HEK293 (cell line): ENCODE measurements at regions not wholly inside any gene's neighbourhood (a gene's known extent, or its start where the extent isn't known, plus 50 kb on each side); places are given as distances from the start of the nearest gene placed in this dataset.
"Not testable (repeated sequence)": the region's sequence is repeated elsewhere in the genome, so short reads cannot be mapped to it uniquely, and the experiment has no call there.

ENCODE experiments used
- CTCF ChIA-PET: fragments of 350-600 bp; formaldehyde crosslinking; extraction: SDS; loops from one replicate; lab custom pipeline; 2021; ENCODE audit warnings: antibody characterized with exemption; lab: Yijun Ruan, JAX
- POLR2A ChIA-PET: fragments of 300-600 bp; formaldehyde crosslinking; extraction: SDS; loops from one replicate; lab custom pipeline; 2020; ENCODE audit warnings: antibody characterized with exemption, inconsistent platforms; lab: Yijun Ruan, JAX
- H3K27ac ChIP-seq: fragments of 200-500 bp; sonication (Bioruptor generic); 2 replicates; pipeline ENCODE4 v1.5.1; 2014; ENCODE audit warnings: low read depth, low read length, control low read depth, inconsistent platforms; ENCODE audit errors: extremely low read depth
- H3K36me3 ChIP-seq, 2 experiments: fragments of 200-500 bp in 1 of 2; sonication (Bioruptor generic) in 1 of 2; 1 replicate in 1 of 2; 2 replicates in 1 of 2; pipeline ENCODE4 v1.5.1; 2014 to 2017; ENCODE audit warnings: inconsistent platforms in 2 of 2, low read length in 2 of 2; ENCODE audit not compliant: control insufficient read depth in 2 of 2, insufficient read depth in 1 of 2
- H3K4me1 ChIP-seq: fragments of 200-500 bp; sonication (Bioruptor generic); 2 replicates; pipeline ENCODE4 v1.5.1; 2014; ENCODE audit warnings: mild to moderate bottlenecking, low read length, inconsistent platforms; ENCODE audit not compliant: control insufficient read depth, insufficient read depth
- H3K4me3 ChIP-seq: 2 replicates; pipeline ENCODE4 v1.5.1; 2011; ENCODE audit warnings: low read depth, mild to moderate bottlenecking, control low read depth, low read length, moderate library complexity
- H3K9me3 ChIP-seq: fragments of 200-500 bp; sonication (Bioruptor generic); 2 replicates; pipeline ENCODE4 v1.5.1; 2014; ENCODE audit warnings: low read depth, low read length, inconsistent platforms; ENCODE audit not compliant: control insufficient read depth, insufficient read depth
- BCL11A ChIP-seq: fragments of 450-650 bp; formaldehyde crosslinking; IDR thresholded peaks from 2 replicates; pipeline ENCODE4 v1.5.1; 2016; ENCODE audit warnings: low read depth, missing biosample characterization, missing genetic modification characterization
- GFI1B ChIP-seq: fragments of 450-650 bp; formaldehyde crosslinking; IDR thresholded peaks from 2 replicates; pipeline ENCODE4 v1.5.1; 2016; ENCODE audit warnings: missing biosample characterization, missing genetic modification characterization
- HOXD13 ChIP-seq: sonication (generic); formaldehyde crosslinking; IDR thresholded peaks from 2 replicates; pipeline ENCODE4 v1.8.0; 2022; ENCODE audit warnings: missing genetic modification reagents, borderline replicate concordance
- IKZF3 ChIP-seq: fragments of 450-650 bp; IDR thresholded peaks from 2 replicates; pipeline ENCODE4 v1.5.0; 2018; ENCODE audit warnings: missing biosample characterization, mild to moderate bottlenecking, missing genetic modification characterization, moderate library complexity
- SCRT1 ChIP-seq: fragments of 450-650 bp; formaldehyde crosslinking; IDR thresholded peaks from 2 replicates; pipeline ENCODE4 v1.5.1; 2016; ENCODE audit warnings: missing biosample characterization, missing genetic modification characterization, borderline replicate concordance
- SCRT2 ChIP-seq: fragments of 450-650 bp; formaldehyde crosslinking; IDR thresholded peaks from 2 replicates; pipeline ENCODE4 v1.5.1; 2016; ENCODE audit warnings: missing biosample characterization, missing genetic modification characterization
- SETDB1 ChIP-seq: IDR thresholded peaks from one replicate; pipeline ENCODE4 v1.6.1; 2017; ENCODE audit warnings: mild to moderate bottlenecking, low read length, moderate library complexity, mixed read lengths; ENCODE audit not compliant: insufficient read length
- SP2 ChIP-seq: fragments of 450-650 bp; formaldehyde crosslinking; IDR thresholded peaks from 2 replicates; pipeline ENCODE4 v1.5.1; 2016; ENCODE audit warnings: missing biosample characterization, missing genetic modification characterization
- YY2 ChIP-seq: fragments of 450-650 bp; formaldehyde crosslinking; IDR thresholded peaks from 2 replicates; pipeline ENCODE4 v1.5.1; 2016; ENCODE audit warnings: missing biosample characterization, missing genetic modification characterization
- ZBTB17 ChIP-seq: fragments of 450-650 bp; formaldehyde crosslinking; IDR thresholded peaks from 2 replicates; pipeline ENCODE4 v1.5.1; 2016; ENCODE audit warnings: missing biosample characterization, missing genetic modification characterization
- ZBTB20 ChIP-seq: fragments of 450-650 bp; formaldehyde crosslinking; IDR thresholded peaks from 2 replicates; pipeline ENCODE4 v1.5.1; 2016; ENCODE audit warnings: missing biosample characterization, missing genetic modification characterization
- ZBTB7A ChIP-seq: fragments of 450-650 bp; formaldehyde crosslinking; IDR thresholded peaks from 2 replicates; pipeline ENCODE4 v1.5.1; 2016; ENCODE audit warnings: low read depth, missing biosample characterization, missing genetic modification characterization
- ZNF112 ChIP-seq: fragments of 450-650 bp; formaldehyde crosslinking; IDR thresholded peaks from 2 replicates; pipeline ENCODE4 v1.5.0; 2017; ENCODE audit warnings: missing biosample characterization, missing genetic modification characterization
- ZNF175 ChIP-seq: fragments of 450-650 bp; formaldehyde crosslinking; IDR thresholded peaks from 2 replicates; pipeline ENCODE4 v1.5.1; 2016; ENCODE audit warnings: missing biosample characterization, missing genetic modification characterization
- ZNF2 ChIP-seq: fragments of 450-650 bp; formaldehyde crosslinking; IDR thresholded peaks from 2 replicates; pipeline ENCODE4 v1.5.1; 2016; ENCODE audit warnings: missing biosample characterization, missing genetic modification characterization
- ZNF202 ChIP-seq: fragments of 450-650 bp; formaldehyde crosslinking; IDR thresholded peaks from 2 replicates; pipeline ENCODE4 v1.5.1; 2016; ENCODE audit warnings: missing biosample characterization, missing genetic modification characterization, borderline replicate concordance
- ZNF223 ChIP-seq: fragments of 450-650 bp; formaldehyde crosslinking; IDR thresholded peaks from 2 replicates; pipeline ENCODE4 v1.5.1; 2016; ENCODE audit warnings: missing biosample characterization, missing genetic modification characterization
- ZNF302 ChIP-seq: fragments of 450-650 bp; formaldehyde crosslinking; IDR thresholded peaks from 2 replicates; pipeline ENCODE4 v1.5.1; 2016; ENCODE audit warnings: missing biosample characterization, missing genetic modification characterization, low read depth
- ZNF354C ChIP-seq: fragments of 450-650 bp; formaldehyde crosslinking; IDR thresholded peaks from 2 replicates; pipeline ENCODE4 v1.5.1; 2016; ENCODE audit warnings: missing biosample characterization, missing genetic modification characterization, low read depth, borderline replicate concordance
- ZNF629 ChIP-seq: fragments of 450-650 bp; formaldehyde crosslinking; IDR thresholded peaks from 2 replicates; pipeline ENCODE4 v1.5.1; 2017; ENCODE audit warnings: missing biosample characterization, missing genetic modification characterization
- ZNF664 ChIP-seq: fragments of 450-650 bp; formaldehyde crosslinking; IDR thresholded peaks from 2 replicates; pipeline ENCODE4 v1.5.1; 2016; ENCODE audit warnings: missing biosample characterization, missing genetic modification characterization
- ZNF785 ChIP-seq: fragments of 450-650 bp; formaldehyde crosslinking; IDR thresholded peaks from 2 replicates; pipeline ENCODE4 v1.5.1; 2016; ENCODE audit warnings: missing biosample characterization, missing genetic modification characterization
- TF ChIP-seq, protein P1 (sequence below): fragments of 450-650 bp; formaldehyde crosslinking; IDR thresholded peaks from 2 replicates; pipeline ENCODE4 v1.5.1; 2016; ENCODE audit warnings: missing biosample characterization, missing genetic modification characterization
- TF ChIP-seq, protein P2 (sequence below): fragments of 450-650 bp; formaldehyde crosslinking; IDR thresholded peaks from 2 replicates; pipeline ENCODE4 v1.5.1; 2017; ENCODE audit warnings: missing biosample characterization, mild to moderate bottlenecking, missing genetic modification characterization, moderate library complexity
- TF ChIP-seq, protein P3 (sequence below): fragments of 450-650 bp; formaldehyde crosslinking; optimal IDR thresholded peaks from 2 replicates; pipeline ENCODE3; 2016; ENCODE audit warnings: missing biosample characterization, mild to moderate bottlenecking, missing genetic modification characterization

DNA sequence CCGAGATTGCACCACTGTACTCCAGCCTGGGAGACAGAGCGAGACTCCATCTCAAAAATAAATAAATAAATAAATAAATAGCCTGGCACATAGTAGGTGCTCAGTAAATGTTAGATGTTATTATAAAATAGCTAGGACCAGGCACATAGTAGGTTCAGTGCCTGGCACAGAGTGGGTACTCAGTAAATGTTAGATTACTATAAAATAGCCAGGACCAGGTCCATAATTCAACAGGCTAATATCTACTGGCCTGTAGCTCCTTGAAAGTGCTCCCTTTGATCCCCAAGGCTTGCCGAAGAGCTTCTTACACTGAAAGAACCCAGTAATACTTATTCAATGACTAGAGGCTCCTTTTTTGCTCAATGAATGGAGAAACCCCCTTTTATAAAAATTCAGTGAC lies 215.1 kb upstream of the ZNF217 start:
- ChIA-PET CTCF (no interaction called here), POLR2A (no interaction called here)
- Histone ChIP-seq H3K4me1 (no peaks in the 10 kb centered on the region), H3K27ac (no peak overlapping the region), H3K9me3 (no peaks in the 10 kb centered on the region), H3K4me3 (no peak overlapping the region), H3K36me3 (no peaks in the 10 kb centered on the region)
- TF ChIP-seq, protein P1, sequence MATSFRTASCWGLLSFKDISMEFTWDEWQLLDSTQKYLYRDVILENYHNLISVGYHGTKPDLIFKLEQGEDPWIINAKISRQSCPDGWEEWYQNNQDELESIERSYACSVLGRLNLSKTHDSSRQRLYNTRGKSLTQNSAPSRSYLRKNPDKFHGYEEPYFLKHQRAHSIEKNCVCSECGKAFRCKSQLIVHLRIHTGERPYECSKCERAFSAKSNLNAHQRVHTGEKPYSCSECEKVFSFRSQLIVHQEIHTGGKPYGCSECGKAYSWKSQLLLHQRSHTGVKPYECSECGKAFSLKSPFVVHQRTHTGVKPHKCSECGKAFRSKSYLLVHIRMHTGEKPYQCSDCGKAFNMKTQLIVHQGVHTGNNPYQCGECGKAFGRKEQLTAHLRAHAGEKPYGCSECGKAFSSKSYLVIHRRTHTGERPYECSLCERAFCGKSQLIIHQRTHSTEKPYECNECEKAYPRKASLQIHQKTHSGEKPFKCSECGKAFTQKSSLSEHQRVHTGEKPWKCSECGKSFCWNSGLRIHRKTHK (tag by site-specific recombination) = no peak
- TF ChIP-seq ZNF664 (0 out of 2 replicates have a peak, but pooled peaks have one; percentile 33), SP2 (tag by site-specific recombination) (no peak), ZNF2 (tag by site-specific recombination) (no peak), ZNF202 (tag by site-specific recombination) (no peak), BCL11A (tag by site-specific recombination) (no peak), SETDB1 (no peak), SCRT2 (peak; percentile 71), ZNF302 (tag by site-specific recombination) (no peak), HOXD13 (no peak), ZNF223 (no peak), SCRT1 (tag by site-specific recombination) (0 out of 2 replicates have a peak, but pooled peaks have one; percentile 57), ZNF112 (no peak)

DNA sequence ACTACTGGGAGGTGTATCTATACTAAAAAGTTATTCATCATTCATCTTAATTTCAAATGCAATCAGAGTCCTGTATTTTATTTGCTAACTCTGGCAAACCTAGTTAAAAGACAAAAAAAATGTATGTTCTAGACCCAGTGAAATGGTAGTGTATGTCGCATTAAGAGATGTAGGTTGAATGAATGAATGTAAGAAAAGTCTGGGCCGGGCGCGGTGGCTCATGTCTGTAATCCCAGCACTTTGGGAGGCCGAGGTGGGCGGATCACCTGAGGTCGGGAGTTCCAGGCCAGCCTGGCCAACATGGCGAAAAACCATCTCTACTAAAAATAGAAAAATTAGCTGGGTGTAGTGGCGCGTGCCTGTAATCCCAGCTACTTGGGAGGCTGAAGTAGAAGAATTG lies 214.7 kb upstream of the ZNF217 start:
- CTCF ChIA-PET, H3K27ac ChIP-seq, H3K4me1 ChIP-seq, H3K36me3 ChIP-seq, H3K9me3 ChIP-seq, POLR2A ChIA-PET, H3K4me3 ChIP-seq: not testable (repeated sequence)

DNA sequence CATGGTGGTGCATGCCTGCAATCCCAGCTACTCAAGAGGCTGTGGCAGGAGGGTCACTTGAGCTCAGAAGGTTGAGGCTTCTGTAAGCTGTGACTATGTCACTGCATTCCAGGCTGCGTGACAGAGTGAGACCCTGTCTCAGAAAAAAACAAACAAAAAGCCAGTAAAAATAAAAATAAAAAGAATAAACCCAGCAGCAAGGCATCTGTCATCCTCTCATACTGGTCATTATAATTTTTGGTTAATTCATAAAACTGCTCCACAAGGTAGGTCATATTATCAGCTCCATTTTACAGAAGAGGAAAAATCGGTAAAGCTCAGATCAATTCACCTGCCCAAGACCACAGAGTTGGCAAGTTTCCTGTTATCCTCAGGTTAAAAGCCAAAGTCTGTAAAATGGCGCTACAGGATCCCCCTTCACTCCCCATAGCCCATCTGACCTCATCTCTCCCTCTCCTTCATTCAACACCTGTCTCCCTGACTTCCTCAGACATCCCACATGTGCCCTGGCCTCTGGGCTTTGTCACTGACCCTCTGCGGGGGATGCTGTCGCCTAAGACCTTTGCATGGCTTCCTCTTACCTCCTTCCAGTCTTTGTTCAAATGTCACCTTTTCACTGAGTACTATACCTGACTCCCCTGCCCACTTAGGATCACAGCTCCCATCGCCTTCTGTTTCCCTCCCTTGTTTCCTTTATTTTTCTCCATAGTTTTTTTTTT lies 213.2 kb upstream of the ZNF217 start:
- no peak overlapping the region for H3K4me3 ChIP-seq
- TF ChIP-seq ZNF302 (tag by site-specific recombination) = no peak
- no peak for TF ChIP-seq IKZF3 (tag by site-specific recombination)
- TF ChIP-seq ZNF785 (tag by site-specific recombination) = no peak
- TF ChIP-seq SP2 (tag by site-specific recombination) = no peak
- POLR2A ChIA-PET = no interaction called here
- no peak overlapping the region for H3K27ac ChIP-seq
- H3K4me1 ChIP-seq = no peaks in the 10 kb centered on the region
- CTCF ChIA-PET = interaction anchor here (0.6 kb wide), 3 partner anchors 21 to 1642 kb away, joined by 3 read pairs; no protein-coding TSS in a partner anchor
- no peaks in the 10 kb centered on the region for H3K36me3 ChIP-seq
- no peaks in the 10 kb centered on the region for H3K9me3 ChIP-seq

DNA sequence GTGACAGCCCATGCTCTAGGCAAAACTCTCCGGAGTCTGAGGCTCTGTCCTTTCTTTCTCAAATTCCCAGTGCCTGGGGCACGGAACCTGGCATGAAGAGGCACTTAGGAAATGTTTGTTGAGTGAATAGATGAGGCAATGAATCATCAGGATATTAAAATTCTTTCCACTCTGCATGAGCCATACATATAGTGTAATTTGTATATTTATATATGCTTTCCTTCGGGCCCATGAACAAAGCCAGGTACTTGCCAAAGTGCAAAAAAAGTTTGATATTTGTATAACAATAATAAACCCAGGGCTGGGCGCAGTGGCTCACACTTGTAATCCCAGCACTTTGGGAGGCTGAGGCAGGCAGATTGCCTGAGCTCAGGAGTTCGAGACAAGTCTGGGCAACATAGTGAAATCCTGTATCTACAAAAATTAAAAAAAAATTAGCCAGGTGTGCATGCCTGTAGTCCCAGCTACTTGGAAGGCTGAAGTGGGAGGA lies 212.3 kb upstream of the ZNF217 start:
- no peak overlapping the region for H3K4me3 ChIP-seq
- H3K4me1 ChIP-seq = no peaks in the 10 kb centered on the region
- H3K9me3 ChIP-seq = no peaks in the 10 kb centered on the region
- CTCF ChIA-PET = interaction anchor here (0.6 to 1.0 kb wide), 2 partner anchors 111 to 121 kb away, joined by 3 read pairs; no protein-coding TSS in a partner anchor
- POLR2A ChIA-PET = no interaction called here
- no peaks in the 10 kb centered on the region for H3K36me3 ChIP-seq
- H3K27ac ChIP-seq = no peak overlapping the region
- TF ChIP-seq, protein P2, sequence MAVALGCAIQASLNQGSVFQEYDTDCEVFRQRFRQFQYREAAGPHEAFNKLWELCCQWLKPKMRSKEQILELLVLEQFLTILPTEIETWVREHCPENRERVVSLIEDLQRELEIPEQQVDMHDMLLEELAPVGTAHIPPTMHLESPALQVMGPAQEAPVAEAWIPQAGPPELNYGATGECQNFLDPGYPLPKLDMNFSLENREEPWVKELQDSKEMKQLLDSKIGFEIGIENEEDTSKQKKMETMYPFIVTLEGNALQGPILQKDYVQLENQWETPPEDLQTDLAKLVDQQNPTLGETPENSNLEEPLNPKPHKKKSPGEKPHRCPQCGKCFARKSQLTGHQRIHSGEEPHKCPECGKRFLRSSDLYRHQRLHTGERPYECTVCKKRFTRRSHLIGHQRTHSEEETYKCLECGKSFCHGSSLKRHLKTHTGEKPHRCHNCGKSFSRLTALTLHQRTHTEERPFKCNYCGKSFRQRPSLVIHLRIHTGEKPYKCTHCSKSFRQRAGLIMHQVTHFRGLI (tag by site-specific recombination) = no peak
- TF ChIP-seq ZNF354C (tag by site-specific recombination) (no peak), ZNF629 (tag by site-specific recombination) (peak; percentile 51; the same call in 1 of the 2 replicates), ZBTB20 (tag by site-specific recombination) (no peak), ZBTB7A (tag by site-specific recombination) (no peak), SP2 (tag by site-specific recombination) (no peak), YY2 (no peak), ZNF175 (tag by site-specific recombination) (no peak), ZBTB17 (peak; percentile 49), GFI1B (tag by site-specific recombination) (0 out of 2 replicates have a peak, but pooled peaks have one; percentile 16)
- TF ChIP-seq, protein P3, sequence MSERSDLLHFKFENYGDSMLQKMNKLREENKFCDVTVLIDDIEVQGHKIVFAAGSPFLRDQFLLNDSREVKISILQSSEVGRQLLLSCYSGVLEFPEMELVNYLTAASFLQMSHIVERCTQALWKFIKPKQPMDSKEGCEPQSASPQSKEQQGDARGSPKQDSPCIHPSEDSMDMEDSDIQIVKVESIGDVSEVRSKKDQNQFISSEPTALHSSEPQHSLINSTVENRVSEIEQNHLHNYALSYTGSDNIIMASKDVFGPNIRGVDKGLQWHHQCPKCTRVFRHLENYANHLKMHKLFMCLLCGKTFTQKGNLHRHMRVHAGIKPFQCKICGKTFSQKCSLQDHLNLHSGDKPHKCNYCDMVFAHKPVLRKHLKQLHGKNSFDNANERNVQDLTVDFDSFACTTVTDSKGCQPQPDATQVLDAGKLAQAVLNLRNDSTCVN (tag by site-specific recombination) = no peak
